G401 (cell line): ENCODE measurements at regions not wholly inside any gene's neighbourhood (a gene's known extent, or its start where the extent isn't known, plus 50 kb on each side); places are given as distances from the start of the nearest gene placed in this dataset.
"Not testable (repeated sequence)": the region's sequence is repeated elsewhere in the genome, so short reads cannot be mapped to it uniquely, and the experiment has no call there.

Source experiments
- DNase-seq: peaks from one replicate; pipeline ENCODE4 v3.0.0-alpha.2; 2015; ENCODE audit warnings: low spot score
- in situ Hi-C: cut with HindIII; loops from 2 replicates; pipeline ENCODE4 v1.10.0; 2016; ENCODE audit warnings: low sequenced_read_pairs, mixed read lengths

DNA sequence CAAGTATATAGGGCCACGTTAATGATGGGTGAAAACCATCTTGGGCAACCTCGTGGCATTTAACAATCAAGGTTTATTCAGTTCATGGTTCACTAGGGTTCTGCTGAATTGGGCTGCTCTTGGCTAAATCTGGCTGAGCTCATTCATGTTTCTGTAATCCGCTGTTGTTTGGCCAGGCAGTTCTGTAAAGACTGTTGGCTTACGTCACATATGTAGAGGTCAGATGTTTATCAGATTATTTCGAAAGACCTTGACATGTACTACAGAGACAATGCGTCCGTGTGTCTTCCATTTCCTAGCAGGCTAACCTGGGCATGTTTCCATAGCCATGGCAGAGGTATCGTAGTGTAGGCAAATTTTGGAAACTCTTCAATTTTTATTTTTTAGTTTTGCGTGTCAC lies 190.0 kb upstream of the ZWINT start:
- DNase-seq, result no peak
- in situ Hi-C loops, result no loop called here

DNA sequence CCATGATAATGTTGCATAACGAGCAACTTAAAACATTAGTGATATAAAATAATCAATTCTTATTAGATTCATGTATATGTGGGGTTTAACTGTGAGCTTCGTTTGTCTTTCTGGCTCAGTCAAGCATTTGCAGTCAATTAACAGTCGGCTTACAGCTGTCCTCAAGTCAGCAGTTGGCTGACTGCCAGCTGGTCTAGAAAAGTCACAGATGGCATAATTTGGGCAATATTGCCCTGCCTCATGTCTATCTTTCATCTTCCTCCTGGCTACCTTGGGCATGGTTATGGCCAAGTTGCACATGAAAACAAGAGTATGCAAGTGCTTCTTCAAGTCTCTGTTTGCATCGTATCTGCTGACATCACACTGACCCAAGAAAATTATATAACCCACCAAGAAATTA lies 186.1 kb upstream of the ZWINT start:
- in situ Hi-C loops, result no loop called here
- peak; percentile 7 for DNase-seq

GRCh38 chr10:56537984-56538383 lies 176.9 kb upstream of the ZWINT start:
- in situ Hi-C loops, result no loop called here
- no peak for DNase-seq

GRCh38 chr10:56522166-56522565 lies 161.1 kb upstream of the ZWINT start:
- no peak for DNase-seq
- in situ Hi-C loops, result no loop called here

DNA sequence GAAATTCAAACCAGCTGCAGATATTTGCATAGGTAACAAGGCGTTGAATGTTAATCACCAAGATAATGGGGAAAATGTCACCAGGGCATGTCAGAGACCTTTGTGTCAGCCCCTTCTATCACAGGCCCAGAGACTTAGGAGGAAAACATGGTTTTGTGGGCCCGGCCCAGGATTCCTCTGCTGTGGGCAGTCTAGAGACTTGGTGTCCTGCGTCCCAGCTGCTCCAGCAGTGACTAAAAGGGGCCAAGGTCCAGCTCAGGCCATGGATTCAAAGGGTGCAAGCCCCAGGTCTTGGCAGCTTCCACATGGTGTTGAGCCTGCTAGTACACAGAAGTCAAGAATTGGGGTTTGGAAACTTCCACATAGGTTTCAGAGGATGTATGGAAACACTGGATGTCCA lies 147.5 kb upstream of the ZWINT start:
- DNase-seq, result no peak
- in situ Hi-C loops, result no loop called here

DNA sequence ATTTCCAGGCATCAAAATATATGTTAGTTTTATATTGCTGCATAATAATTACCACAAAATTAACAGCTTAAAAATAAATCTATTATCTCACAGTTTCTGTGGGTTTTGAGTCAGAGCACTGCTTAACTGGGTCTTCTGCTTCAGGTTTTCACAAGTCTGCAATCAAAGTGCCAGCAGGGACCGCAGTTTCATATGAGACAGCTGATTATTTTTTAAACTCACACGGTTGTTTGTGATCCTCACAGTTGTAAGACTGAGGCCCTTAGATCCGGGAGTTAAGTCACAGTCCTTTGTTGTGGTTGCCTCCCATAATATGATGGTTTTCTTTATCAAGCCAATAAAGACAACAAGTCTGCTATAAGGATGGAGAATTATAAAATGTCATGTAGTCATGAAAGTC lies 146.0 kb upstream of the ZWINT start:
- no peak for DNase-seq
- in situ Hi-C loops, result no loop called here

DNA sequence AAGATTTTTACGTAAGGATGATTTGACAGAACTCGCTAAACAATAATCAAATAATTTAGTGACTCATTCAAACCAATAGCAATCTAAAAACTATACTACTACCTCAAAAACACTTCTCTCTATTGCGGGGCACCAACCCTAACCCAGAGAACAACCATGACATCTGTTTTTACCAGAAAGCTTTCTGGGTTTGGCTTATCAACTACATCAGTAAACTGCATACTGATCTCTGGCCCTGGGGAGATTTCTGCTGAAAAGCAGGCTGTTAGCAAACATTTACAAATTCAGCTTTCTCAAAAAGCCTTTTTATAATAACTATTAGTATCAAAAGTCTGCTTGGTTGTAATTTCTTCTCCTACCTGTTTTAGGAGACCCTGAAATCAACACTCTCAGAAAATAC lies 144.5 kb upstream of the ZWINT start:
- DNase-seq, result no peak
- in situ Hi-C loops, result no loop called here

DNA sequence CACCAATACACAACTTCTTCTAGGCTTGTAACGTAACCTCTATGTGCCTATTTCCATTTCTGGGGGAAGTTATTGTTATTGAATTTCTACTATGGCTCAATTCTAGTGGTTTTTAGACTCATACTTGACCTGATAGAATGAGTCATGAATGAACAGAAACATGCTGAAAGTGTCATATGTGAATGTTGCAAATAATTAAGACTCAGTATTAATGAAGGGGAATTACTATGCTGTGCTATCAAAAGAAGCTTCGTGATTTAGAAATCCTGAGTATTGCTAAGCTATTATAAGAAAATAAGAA lies 135.1 kb upstream of the ZWINT start:
- in situ Hi-C loops, result no loop called here
- DNase-seq, result no peak

DNA sequence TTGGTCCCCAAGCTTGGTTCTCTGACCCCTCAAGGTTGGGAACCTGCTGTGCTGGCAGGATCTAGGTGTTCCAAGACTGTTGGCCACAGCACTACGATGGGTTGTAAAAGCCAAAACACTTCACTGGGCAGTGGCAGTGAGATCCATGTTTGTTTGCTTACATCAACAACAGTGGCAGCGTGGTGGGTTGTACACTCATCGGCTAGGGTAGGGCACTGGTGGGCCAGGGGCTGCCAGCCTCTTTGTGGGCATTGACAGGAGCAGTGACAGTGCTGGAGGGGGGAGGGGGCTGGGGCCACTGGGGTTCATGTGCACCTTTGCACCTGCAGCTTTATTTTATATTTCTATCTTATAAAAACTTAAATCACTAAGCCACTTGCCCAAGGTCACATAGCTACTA lies 126.7 kb upstream of the ZWINT start:
- no peak for DNase-seq
- in situ Hi-C loops, result no loop called here

DNA sequence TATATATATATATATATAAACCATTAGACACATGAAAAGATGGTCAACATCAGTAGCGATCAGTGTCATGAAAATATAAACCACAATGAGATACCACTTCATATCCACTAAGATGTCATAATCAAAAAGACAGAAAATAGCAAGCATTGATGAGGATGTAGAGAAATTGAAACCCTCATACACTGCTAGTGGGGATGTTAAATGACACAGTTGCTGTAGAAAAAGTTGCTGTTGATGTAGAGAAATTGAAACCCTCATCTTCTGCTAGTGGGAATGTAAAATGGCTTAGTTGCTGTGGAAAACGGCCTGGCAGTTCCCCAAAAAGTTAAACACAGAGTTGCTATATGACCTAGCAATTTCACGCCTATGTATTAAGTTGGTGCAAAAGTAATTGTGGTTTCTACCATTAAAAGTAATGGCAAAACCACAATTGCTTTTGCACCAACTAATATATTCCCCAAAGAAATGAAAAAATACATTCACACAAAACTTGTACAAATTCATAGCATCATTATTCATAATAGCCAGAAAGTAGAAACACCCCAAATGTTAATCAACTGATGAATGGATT lies 120.5 kb upstream of the ZWINT start:
- in situ Hi-C loops, result no loop called here
- no peak for DNase-seq

- DNase-seq, result no peak
- in situ Hi-C loops, result no loop called here
Measured at GRCh38 chr10:56472978-56473377, 111.9 kb upstream of the ZWINT start.

GRCh38 chr10:56470701-56471100 lies 109.6 kb upstream of the ZWINT start:
- in situ Hi-C loops, result no loop called here
- no peak for DNase-seq

DNA sequence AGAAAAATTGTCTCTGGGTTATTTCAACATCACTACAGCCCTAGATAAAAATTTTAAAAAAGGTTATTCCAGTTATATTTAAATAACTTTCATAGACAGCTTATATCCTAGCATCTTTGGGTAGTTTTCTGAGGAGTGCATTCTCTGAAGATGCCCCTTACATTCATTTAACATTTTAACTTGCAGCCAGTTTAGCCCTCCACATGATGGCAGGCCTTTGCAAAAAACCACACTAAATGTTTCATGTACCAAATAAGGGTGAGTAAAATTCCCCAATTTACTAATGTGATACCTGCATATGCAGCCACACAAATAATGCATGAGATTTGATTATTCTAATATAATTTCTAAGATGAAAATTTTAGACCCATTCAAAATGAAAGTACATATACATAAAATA lies 108.4 kb upstream of the ZWINT start:
- in situ Hi-C loops, result no loop called here
- no peak for DNase-seq

DNA sequence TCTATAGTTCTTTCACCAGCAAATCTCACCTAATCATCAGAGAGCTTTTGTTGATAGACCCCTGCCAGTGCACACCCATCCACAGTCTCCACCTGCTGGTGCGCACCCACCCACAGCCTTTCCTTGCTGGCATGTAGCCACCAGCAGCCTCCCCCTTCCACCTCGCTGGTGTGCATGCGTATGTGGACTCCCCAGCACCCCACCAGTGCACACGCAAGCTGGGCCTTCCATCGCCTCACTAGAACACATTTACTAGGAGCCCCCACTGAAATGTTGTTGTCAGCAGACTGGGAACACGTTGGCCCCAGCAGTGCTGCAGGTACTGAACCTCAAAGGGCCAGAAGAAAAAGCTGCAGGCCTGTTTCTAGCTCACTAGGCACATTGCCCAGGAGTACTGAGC lies 104.9 kb upstream of the ZWINT start:
- no peak for DNase-seq
- in situ Hi-C loops, result no loop called here

DNA sequence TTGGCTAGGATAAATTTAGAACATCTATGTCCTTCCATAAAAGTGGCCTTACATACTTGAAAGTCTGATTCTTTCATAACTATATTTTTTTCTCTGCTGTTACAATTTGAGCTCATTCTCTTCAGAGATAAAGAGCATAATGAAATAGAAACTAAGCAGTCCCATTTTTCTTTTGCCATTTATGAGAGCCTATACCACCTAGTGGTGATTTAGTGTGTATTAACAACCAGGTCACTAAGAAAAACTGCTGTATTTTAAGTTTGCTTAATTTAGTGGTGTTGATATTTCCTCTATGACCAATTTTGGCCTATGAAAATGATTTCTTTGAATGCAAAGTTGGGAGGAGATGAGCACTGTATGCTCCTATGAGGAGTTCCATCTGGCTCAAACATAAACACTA lies 88.7 kb upstream of the ZWINT start:
- no peak for DNase-seq
- in situ Hi-C loops, result no loop called here

GRCh38 chr10:56447613-56448012 lies 86.6 kb upstream of the ZWINT start:
- DNase-seq, in situ Hi-C loops: not testable (repeated sequence)

GRCh38 chr10:56441337-56441736 lies 80.3 kb upstream of the ZWINT start:
- in situ Hi-C loops, result not testable (repeated sequence)

More at GRCh38 chr10:56441337-56441736, 80.3 kb upstream of the ZWINT start:
- DNase-seq, result not testable (repeated sequence)
